NCI-H446 (cell line): ENCODE measurements at regions not wholly inside any gene's neighbourhood (a gene's known extent, or its start where the extent isn't known, plus 50 kb on each side); places are given as distances from the start of the nearest gene placed in this dataset.

Experiments used
- DNase-seq, 2 experiments: peaks; one replicate each; lab custom pipeline; 2025; lab: John Stamatoyannopoulos, UW

GRCh38 chr13:57056601-57057180 is 84.0 kb upstream of the PRR20A start:
- DNase-seq, result no peak

GRCh38 chr13:57063007-57063406 is 77.7 kb upstream of the PRR20A start:
- no peak for DNase-seq

- DNase-seq, result no peak
Measured at GRCh38 chr13:57073983-57074382, 66.7 kb upstream of the PRR20A start.

- DNase-seq, result no peak
Measured at GRCh38 chr13:57075588-57075987, 65.1 kb upstream of the PRR20A start.

GRCh38 chr13:57087006-57087405 is 53.7 kb upstream of the PRR20A start:
- no peak for DNase-seq
